ENCODE measurements at regions not wholly inside any gene's neighbourhood (a gene's known extent, or its start where the extent isn't known, plus 50 kb on each side); places are given as distances from the start of the nearest gene placed in this dataset.
A peak's percentile ranks its signal among the peaks of the same experiment; 100 is the strongest.

DNA sequence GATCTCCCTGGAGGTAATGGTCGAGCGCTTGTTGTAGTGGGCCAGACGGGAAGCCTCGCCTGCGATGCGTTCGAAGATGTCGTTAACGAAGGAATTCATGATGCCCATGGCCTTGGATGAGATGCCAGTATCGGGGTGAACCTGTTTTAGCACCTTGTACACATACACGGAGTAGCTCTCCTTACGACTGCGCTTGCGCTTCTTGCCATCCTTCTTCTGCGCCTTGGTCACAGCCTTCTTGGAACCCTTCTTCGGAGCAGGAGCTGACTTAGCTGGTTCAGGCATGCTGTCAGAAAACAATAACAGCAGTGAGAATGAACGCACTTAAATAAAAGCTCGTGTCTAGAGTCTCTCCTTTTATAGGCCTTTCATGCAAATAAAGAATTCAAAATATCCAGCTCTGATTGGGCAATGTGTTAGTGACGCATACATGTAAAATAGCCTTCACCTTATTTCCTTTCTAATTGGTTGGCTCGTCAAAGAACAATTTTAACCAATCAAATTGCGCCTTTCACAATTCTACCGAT lies 129.2 kb downstream of the HFE start:
- peak; percentile 99 for DNase-seq (ENCODE audit: low spot score)

- peak; percentile 92 for DNase-seq (ENCODE audit: low spot score)
Measured at GRCh38 chr6:26216886-26217713, 129.9 kb downstream of the HFE start.

DNA sequence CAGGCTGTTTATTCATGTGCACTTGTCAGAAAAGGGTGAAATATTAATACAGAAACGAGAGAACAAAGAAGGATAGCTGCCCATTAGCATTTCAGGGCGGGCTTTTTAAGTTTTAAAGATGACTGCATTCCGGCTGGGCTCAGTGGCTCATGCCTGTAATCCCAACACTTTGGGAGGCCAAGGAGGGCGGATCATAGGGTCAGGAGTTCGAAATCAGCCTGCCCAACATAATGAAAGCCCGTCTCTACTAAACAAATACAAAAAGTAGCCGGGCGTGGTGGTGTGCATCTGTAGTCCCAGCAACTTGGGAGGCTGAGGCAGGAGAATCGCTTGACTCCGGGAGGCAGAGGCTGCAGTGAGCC lies 130.5 kb downstream of the HFE start:
- peak; percentile 75 for DNase-seq (ENCODE audit: low spot score)

DNA sequence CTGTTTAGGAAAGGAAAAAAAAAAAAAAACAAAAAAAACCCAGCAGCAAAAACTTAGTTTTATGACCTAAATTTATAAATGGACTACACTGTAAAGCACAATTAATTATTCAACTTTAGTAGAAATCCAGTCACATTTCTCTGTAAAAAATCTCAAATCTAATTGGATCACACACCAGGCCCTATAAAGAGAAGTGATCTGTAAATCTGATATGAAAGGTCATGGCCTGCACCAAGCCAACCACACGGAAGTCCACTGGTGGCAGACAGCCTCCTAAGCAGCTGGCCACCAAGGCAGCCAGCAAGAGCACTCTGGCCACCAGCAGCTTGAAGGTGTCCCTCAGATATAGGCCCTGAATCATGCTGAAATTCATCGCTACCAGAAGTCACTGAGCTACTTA lies 131.6 kb downstream of the HFE start:
- no peak for DNase-seq (ENCODE audit: low spot score)

DNA sequence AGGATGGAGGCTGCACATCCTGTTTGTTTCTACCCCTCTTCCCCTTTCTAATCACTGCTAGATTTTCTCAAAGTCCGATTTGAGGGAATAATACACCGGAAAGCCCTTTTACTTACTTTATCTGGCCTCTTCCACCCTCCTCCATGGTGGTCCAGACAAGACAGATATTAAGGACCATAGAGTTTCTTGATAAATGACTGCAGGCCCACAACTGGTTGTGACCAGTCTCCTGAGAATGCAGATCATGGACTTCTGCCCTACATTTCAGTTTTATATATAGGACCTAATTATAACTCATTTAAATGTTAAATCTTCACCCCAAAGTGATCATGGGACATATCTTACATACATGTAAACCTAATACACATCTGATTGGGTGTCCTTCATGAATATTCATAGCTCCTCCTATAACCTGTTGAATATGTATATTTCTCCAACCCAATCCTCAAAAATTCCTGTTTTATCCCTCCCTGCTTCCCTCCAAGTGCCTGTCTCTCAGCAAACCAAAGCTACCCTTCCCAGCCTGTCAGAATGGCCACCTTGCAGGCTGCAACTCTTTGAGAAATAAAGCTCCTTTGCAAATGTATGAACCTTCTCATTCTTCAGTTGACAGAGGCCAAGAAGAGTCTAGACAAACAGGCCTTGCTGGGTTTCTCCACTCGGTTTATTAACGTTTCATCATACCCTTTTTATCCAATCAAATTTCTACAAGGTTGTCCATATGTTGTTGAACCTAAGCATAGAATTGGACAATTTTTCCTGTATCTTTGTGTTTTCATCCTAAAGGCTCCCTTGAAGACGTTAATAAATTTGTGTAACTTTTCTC lies 133.1 kb downstream of the HFE start:
- DNase-seq (ENCODE audit: low spot score): no peak

DNA sequence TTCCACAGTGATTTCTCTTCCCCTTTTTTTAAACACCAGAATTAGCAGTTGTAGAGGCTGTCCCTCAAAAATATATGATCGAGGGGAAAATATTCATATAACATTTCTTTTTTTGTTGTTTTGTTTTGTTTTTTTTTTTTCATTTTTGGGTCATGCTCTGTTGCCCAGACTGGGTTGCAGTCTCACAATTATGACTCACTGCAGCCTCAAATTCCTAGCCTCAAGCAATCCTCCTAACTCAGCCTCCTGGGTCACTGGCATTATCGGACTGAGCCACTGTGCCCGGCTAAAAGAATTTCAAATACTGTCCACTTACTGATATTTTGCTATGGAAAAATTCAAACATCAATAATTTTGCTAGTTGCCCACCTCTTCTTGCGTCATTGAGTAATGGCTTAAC lies 134.0 kb downstream of the HFE start:
- no peak for DNase-seq (ENCODE audit: low spot score)

DNA sequence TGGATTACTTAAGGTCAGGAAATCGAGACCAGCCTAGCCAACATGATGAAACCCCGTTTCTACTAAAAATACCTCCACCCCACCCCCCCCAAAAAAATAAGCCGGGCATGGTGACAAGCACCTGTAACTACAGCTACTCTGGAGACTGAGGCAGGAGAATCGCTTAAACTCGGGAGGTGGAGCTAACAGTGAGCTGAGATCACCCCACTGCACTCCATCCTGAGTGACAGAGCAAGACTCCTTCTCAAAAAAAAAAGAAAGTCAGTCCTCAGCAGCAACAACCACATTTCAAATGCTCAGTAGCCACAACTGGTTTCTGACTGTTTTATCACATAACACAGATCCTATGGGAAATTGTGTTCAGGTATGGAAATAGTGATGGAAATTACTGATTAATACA lies 135.3 kb downstream of the HFE start:
- DNase-seq (ENCODE audit: low spot score): no peak

DNA sequence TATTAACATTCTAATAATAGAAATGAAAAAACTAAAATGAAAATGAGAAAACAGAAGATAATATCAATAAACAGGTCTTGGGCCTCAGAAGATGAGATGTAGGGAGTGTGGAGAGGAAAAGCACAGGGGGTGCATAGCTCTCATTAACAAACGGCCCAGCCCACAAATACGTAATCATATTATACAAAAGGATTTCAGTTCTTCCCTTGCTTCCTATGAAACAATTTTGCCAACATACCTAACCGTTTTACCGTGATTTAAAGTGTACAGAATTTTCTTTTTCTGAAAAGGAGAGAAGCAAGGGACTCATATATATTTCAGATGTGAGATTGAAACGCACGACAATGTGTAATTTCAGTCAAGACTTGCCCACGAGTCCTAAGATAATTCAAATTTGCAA lies 136.0 kb downstream of the HFE start:
- DNase-seq (ENCODE audit: low spot score): peak; percentile 50

- peak; percentile 99 for DNase-seq (ENCODE audit: low spot score)
Measured at GRCh38 chr6:26223650-26224546, 136.7 kb downstream of the HFE start.

- DNase-seq (ENCODE audit: low spot score): no peak
Measured at GRCh38 chr6:26224547-26224912, 137.3 kb downstream of the HFE start.

- DNase-seq (ENCODE audit: low spot score): no peak
Measured at GRCh38 chr6:26224940-26225847, 138.0 kb downstream of the HFE start.

GRCh38 chr6:26225848-26226578 lies 138.8 kb downstream of the HFE start:
- no peak for DNase-seq (ENCODE audit: low spot score)

DNA sequence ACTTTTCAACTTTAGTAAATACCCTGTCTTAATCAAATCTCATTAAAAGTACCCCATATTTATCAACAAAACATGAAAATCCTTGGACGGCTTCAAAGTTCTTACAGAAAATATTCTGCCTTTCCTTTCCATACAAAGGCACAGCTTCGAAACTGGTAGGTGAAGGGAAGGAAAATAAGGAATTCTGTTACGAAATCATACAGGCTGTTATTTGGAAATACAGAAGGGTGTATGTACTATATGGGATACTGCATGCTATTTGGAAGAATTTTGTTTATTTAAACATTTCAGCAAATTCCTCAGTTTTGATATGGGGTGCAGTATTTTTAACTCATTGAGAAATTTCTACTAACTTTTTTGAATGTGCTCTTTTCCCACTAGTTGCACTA lies 138.4 kb upstream of the BTN3A2 start:
- DNase-seq (ENCODE audit: low spot score): no peak

GRCh38 chr6:26230351-26230750 lies 134.6 kb upstream of the BTN3A2 start:
- DNase-seq (ENCODE audit: low spot score): no peak

DNA sequence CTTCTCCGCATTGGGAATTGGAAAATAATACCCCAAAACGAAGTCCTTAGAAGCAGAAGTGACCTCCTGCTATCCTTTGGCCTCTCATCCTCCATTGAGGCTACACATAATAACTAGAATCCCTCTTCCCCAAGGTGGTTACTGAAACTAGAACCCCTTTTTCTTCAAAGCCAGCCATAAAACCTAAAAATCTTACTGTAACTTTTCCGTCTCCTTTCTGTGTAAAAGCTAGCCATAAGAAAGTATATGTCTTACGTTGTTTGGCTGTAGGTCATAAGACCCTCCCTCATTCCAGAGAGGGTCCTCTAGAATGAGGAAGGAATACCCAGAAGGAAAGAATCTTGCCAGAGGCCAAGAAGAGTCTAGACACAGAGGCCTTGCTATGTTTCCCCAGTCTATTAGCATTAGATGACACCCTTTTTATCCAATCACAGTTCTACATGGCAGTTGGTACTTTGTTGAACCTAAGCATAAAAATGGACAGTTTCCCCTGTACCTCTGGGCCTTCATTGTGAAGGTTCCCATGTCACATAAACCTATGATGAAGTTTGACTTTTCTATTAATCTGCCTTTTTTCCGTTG lies 133.9 kb upstream of the BTN3A2 start:
- no peak for DNase-seq (ENCODE audit: low spot score)

GRCh38 chr6:26232306-26232939 lies 132.6 kb upstream of the BTN3A2 start:
- DNase-seq (ENCODE audit: low spot score): no peak

DNA sequence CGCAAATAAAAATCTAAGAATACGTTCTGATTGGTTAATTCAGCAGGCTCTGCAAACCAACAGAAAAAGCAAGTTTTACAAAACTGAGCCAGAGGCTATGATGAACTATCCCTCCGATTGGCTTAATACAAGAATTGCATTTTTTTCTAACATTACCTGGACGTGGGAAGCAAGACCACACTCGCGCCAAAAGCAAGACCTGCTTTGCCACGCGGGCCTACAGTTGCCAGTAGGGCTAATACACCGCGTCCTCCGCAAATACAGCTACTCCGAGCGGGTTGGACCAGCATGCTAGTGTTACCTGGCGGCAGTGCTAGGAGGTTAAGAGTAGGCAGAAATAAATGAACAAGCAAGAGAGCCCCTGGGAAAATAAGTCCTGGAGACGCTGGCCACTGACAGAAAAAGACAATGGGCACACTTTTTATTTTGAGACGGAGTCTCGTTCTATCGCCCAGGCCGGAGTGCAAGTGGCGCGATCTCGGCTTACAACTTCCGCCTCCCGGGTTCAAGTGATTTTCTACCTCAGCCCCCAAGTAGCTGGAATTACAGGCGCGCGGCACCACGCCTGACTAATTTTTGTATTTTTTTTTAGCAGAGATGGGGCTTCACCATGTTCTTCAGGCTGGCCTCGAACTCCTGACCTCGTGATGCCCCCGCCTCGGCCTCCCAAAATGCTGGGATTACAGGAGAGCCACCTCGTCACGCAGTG lies 131.9 kb upstream of the BTN3A2 start:
- DNase-seq (ENCODE audit: low spot score): no peak

- peak; percentile 84 for DNase-seq (ENCODE audit: low spot score)
Measured at GRCh38 chr6:26233649-26234420, 131.2 kb upstream of the BTN3A2 start.
